ENCODE measurements at regions not wholly inside any gene's neighbourhood (a gene's known extent, or its start where the extent isn't known, plus 50 kb on each side); places are given as distances from the start of the nearest gene placed in this dataset.
A peak's percentile ranks its signal among the peaks of the same experiment; 100 is the strongest.

DNA sequence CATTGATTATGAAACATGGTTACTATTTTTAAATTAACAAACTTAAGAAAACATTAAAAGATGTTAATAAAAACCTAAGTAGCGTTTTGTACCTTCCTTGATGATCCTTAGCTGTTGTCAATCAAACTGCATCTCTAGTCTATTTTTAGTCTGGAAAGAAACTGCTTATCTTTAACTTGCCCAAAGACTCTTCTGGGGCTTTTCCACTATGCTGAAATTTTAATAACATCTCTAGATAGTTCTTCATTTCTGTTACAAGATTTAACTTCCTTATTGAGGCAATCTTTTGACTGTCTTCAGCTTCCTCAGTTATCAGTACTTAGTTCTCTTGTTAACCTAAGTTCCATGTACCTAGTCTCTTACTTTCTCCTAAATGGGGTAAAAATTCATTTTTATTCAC is 135.9 kb upstream of the HMCN1 start:
- H3K4me2 ChIP-seq (ENCODE audit: low read length) = no peak overlapping the region
- no peaks in the 10 kb centered on the region for H3K79me2 ChIP-seq (ENCODE audit: control insufficient read depth, insufficient read depth, low read length, poor library complexity)
- no peaks in the 10 kb centered on the region for H3K36me3 ChIP-seq (ENCODE audit: control insufficient read depth in 1 of 2, insufficient read depth in 2 of 2, low read length in 2 of 2)
- H2AK5ac ChIP-seq (ENCODE audit: low read length) = no peak overlapping the region
- no peaks in the 10 kb centered on the region for H3K9me3 ChIP-seq (ENCODE audit: insufficient read depth, low read depth, low read length)
- no peak overlapping the region for H3K18ac ChIP-seq (ENCODE audit: low read length)
- H2BK120ac ChIP-seq (ENCODE audit: insufficient read depth, low read length, poor library complexity) = no peak overlapping the region
- H2BK12ac ChIP-seq (ENCODE audit: low read length) = no peak overlapping the region
- H3K23ac ChIP-seq (ENCODE audit: low read length) = no peak overlapping the region
- H3K4me1 ChIP-seq (ENCODE audit: control insufficient read depth in 1 of 2, insufficient read depth in 2 of 2, low read length in 2 of 2) = peaks cover 0 to 7% of the 10 kb centered on the region in 2 experiments
- H4K91ac ChIP-seq (ENCODE audit: low read depth, low read length) = no peak overlapping the region
- H3K9ac ChIP-seq (ENCODE audit: low read length) = no peak overlapping the region
- no peak overlapping the region for H4K8ac ChIP-seq (ENCODE audit: low read depth, low read length)
- H3K14ac ChIP-seq (ENCODE audit: low read length) = no peak overlapping the region
- no peaks in the 10 kb centered on the region for H3K27me3 ChIP-seq (ENCODE audit: insufficient read depth, low read length)
- WGBS (ENCODE audit: extremely low coverage, insufficient coverage, insufficient read length) = no CpG with 5 or more reads among the region's 1 CpG
- no peak overlapping the region for H2BK5ac ChIP-seq (ENCODE audit: low read depth, low read length, poor library complexity)
- no peak overlapping the region for H3K4me3 ChIP-seq (ENCODE audit: low read depth, low read length)
- H3K4ac ChIP-seq (ENCODE audit: low read depth, low read length) = no peak overlapping the region
- H2AFZ ChIP-seq (ENCODE audit: insufficient read depth, low read length, poor library complexity) = no peak overlapping the region
- no peak for DNase-seq
- H3K27ac ChIP-seq (ENCODE audit: low read depth, low read length) = no peak overlapping the region
- H4K12ac ChIP-seq (ENCODE audit: low read depth, low read length) = no peak overlapping the region
- peaks cover 6% of the 10 kb centered on the region for H3K79me1 ChIP-seq (ENCODE audit: low read length)

DNA sequence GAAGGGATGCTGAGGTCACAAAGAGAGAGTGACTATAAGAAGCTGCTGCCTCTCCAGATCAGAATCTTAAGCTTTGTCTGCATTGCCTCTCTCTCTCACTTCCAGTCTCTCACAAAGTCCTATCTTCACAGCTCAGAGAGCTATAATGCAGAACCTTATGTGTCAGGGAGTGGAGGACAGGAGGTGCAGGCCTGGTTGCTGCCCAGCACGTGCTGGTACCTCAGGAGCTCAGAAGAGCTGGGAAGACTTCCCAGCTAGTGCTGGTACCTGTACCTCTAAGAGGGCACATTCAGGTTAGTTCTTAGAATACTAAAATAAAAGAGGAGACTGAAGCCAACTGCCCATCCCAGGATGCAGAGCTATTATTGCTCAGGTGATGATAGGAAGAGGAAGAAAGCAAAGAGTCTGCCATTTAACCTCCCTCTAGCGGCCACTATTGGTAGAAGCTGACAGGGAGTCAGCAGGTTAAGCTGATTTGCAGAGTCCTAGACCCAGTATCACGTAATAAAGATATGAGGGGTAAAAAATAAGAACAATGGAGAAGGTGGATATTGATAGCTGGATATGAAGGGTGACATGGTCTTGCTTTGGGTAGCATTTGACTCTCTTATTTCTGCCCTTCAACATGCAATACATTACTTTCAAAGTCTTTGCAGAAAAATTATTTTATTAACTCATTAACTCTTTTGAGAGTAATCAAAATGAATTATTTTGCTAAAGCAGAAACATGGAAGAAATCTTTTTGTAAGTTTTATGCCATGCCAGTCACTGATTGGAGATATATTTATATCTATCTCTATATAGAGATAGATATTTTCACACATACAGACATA is 138.1 kb upstream of the HMCN1 start:
- Histone ChIP-seq H3K79me1 (ENCODE audit: low read length) (peaks cover 8% of the 10 kb centered on the region), H4K12ac (ENCODE audit: low read depth, low read length) (no peak overlapping the region), H3K18ac (ENCODE audit: low read length) (no peak overlapping the region), H3K9me3 (ENCODE audit: insufficient read depth, low read depth, low read length) (no peaks in the 10 kb centered on the region), H3K27ac (ENCODE audit: low read depth, low read length) (no peak overlapping the region), H3K4me2 (ENCODE audit: low read length) (no peak overlapping the region), H2BK5ac (ENCODE audit: low read depth, low read length, poor library complexity) (no peak overlapping the region), H3K4ac (ENCODE audit: low read depth, low read length) (no peak overlapping the region), H3K4me3 (ENCODE audit: low read depth, low read length) (no peak overlapping the region), H3K79me2 (ENCODE audit: control insufficient read depth, insufficient read depth, low read length, poor library complexity) (no peaks in the 10 kb centered on the region), H2BK12ac (ENCODE audit: low read length) (peak overlapping the region; percentile 78), H3K4me1 (ENCODE audit: control insufficient read depth in 1 of 2, insufficient read depth in 2 of 2, low read length in 2 of 2) (peaks cover 0 to 7% of the 10 kb centered on the region in 2 experiments), H3K27me3 (ENCODE audit: insufficient read depth, low read length) (no peaks in the 10 kb centered on the region), H3K9ac (ENCODE audit: low read length) (no peak overlapping the region), H4K8ac (ENCODE audit: low read depth, low read length) (no peak overlapping the region), H2BK120ac (ENCODE audit: insufficient read depth, low read length, poor library complexity) (peak overlapping the region; percentile 39), H3K23ac (ENCODE audit: low read length) (no peak overlapping the region), H2AK5ac (ENCODE audit: low read length) (no peak overlapping the region), H3K14ac (ENCODE audit: low read length) (no peak overlapping the region), H4K91ac (ENCODE audit: low read depth, low read length) (no peak overlapping the region), H3K36me3 (ENCODE audit: control insufficient read depth in 1 of 2, insufficient read depth in 2 of 2, low read length in 2 of 2) (no peaks in the 10 kb centered on the region), H2AFZ (ENCODE audit: insufficient read depth, low read length, poor library complexity) (no peak overlapping the region)
- DNase-seq = peak; percentile 50 to 86
- WGBS (ENCODE audit: extremely low coverage, insufficient coverage, insufficient read length) = no CpG with 5 or more reads among the region's 3 CpGs

DNA sequence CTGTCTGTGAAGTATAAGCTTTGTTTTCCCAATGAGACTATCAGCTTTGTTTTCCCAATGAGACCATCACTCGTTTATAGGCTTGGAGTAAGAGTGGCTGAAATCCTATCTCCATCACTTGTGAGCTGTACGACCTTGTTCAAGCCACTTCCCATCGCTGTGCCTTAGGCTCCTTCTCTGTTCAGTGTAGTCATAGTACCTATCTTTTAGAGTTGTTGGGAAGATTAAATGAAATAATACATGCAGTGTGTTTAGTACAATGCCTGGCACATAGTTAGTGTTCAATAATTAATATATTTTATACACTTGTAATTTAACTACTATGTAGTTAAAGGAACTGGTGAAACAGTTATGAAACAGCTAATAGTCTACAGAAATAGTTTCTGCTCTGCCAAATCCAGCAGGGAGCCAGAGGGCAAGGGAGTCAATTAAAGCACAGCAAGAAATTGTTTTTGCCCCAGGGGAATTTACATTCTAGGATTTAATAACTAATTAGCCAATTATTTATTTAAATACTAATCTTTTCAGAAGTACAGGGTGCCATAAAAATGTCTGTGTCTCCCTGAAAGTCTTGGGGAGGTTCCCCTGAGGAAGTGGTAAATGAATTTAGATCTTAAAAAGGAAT is 139.3 kb upstream of the HMCN1 start:
- H3K27me3 ChIP-seq (ENCODE audit: insufficient read depth, low read length) = no peaks in the 10 kb centered on the region
- no peak overlapping the region for H4K8ac ChIP-seq (ENCODE audit: low read depth, low read length)
- peak overlapping the region; percentile 55 for H2BK12ac ChIP-seq (ENCODE audit: low read length)
- H3K4ac ChIP-seq (ENCODE audit: low read depth, low read length) = no peak overlapping the region
- no peak overlapping the region for H4K12ac ChIP-seq (ENCODE audit: low read depth, low read length)
- H3K4me2 ChIP-seq (ENCODE audit: low read length) = no peak overlapping the region
- H3K79me2 ChIP-seq (ENCODE audit: control insufficient read depth, insufficient read depth, low read length, poor library complexity) = no peaks in the 10 kb centered on the region
- H2AFZ ChIP-seq (ENCODE audit: insufficient read depth, low read length, poor library complexity) = no peak overlapping the region
- H3K36me3 ChIP-seq (ENCODE audit: control insufficient read depth in 1 of 2, insufficient read depth in 2 of 2, low read length in 2 of 2) = no peaks in the 10 kb centered on the region
- peaks cover 0 to 5% of the 10 kb centered on the region in 2 experiments for H3K4me1 ChIP-seq (ENCODE audit: control insufficient read depth in 1 of 2, insufficient read depth in 2 of 2, low read length in 2 of 2)
- no peaks in the 10 kb centered on the region for H3K9me3 ChIP-seq (ENCODE audit: insufficient read depth, low read depth, low read length)
- H4K91ac ChIP-seq (ENCODE audit: low read depth, low read length) = peak overlapping the region; percentile 57
- no peak for DNase-seq
- peak overlapping the region; percentile 6 for H3K27ac ChIP-seq (ENCODE audit: low read depth, low read length)
- no peak overlapping the region for H3K4me3 ChIP-seq (ENCODE audit: low read depth, low read length)
- peak overlapping the region; percentile 75 for H2BK120ac ChIP-seq (ENCODE audit: insufficient read depth, low read length, poor library complexity)
- no peak overlapping the region for H3K14ac ChIP-seq (ENCODE audit: low read length)
- H2AK5ac ChIP-seq (ENCODE audit: low read length) = no peak overlapping the region
- no peak overlapping the region for H3K9ac ChIP-seq (ENCODE audit: low read length)
- no peak overlapping the region for H2BK5ac ChIP-seq (ENCODE audit: low read depth, low read length, poor library complexity)
- peaks cover 8% of the 10 kb centered on the region for H3K79me1 ChIP-seq (ENCODE audit: low read length)
- no peak overlapping the region for H3K23ac ChIP-seq (ENCODE audit: low read length)
- no peak overlapping the region for H3K18ac ChIP-seq (ENCODE audit: low read length)
- WGBS (ENCODE audit: extremely low coverage, insufficient coverage, insufficient read length) = no CpG with 5 or more reads among the region's 3 CpGs

DNA sequence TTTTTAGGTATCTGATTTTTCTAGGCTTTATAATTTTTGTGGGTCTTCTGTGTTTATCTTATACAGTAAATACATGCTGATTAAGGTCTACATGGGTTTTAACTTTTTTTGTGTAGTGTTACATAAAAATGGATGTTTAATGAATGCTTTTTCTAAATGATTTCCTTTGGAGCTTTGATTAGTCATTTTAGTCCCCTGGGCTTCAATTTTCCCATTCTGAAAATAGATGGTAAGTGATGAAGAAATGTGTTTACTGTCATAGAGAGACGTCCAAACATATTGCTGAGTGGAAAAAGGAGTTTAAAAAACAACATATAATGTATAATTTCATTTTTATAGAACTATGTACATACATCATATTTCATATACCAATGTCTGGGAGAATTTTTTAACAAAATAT is 140.9 kb upstream of the HMCN1 start:
- Histone ChIP-seq H3K27me3 (ENCODE audit: insufficient read depth, low read length) (no peaks in the 10 kb centered on the region), H2BK12ac (ENCODE audit: low read length) (no peak overlapping the region), H4K12ac (ENCODE audit: low read depth, low read length) (no peak overlapping the region), H2BK5ac (ENCODE audit: low read depth, low read length, poor library complexity) (no peak overlapping the region), H3K4me3 (ENCODE audit: low read depth, low read length) (no peak overlapping the region), H2BK120ac (ENCODE audit: insufficient read depth, low read length, poor library complexity) (no peak overlapping the region), H4K91ac (ENCODE audit: low read depth, low read length) (no peak overlapping the region), H3K4ac (ENCODE audit: low read depth, low read length) (no peak overlapping the region), H3K23ac (ENCODE audit: low read length) (no peak overlapping the region), H3K79me1 (ENCODE audit: low read length) (peaks cover 8% of the 10 kb centered on the region), H3K4me1 (ENCODE audit: control insufficient read depth in 1 of 2, insufficient read depth in 2 of 2, low read length in 2 of 2) (peaks cover 0 to 5% of the 10 kb centered on the region in 2 experiments), H3K4me2 (ENCODE audit: low read length) (no peak overlapping the region), H3K18ac (ENCODE audit: low read length) (no peak overlapping the region), H3K14ac (ENCODE audit: low read length) (no peak overlapping the region), H3K36me3 (ENCODE audit: control insufficient read depth in 1 of 2, insufficient read depth in 2 of 2, low read length in 2 of 2) (no peaks in the 10 kb centered on the region), H3K9me3 (ENCODE audit: insufficient read depth, low read depth, low read length) (no peaks in the 10 kb centered on the region), H2AK5ac (ENCODE audit: low read length) (no peak overlapping the region), H4K8ac (ENCODE audit: low read depth, low read length) (no peak overlapping the region), H3K9ac (ENCODE audit: low read length) (no peak overlapping the region), H2AFZ (ENCODE audit: insufficient read depth, low read length, poor library complexity) (no peak overlapping the region), H3K27ac (ENCODE audit: low read depth, low read length) (no peak overlapping the region), H3K79me2 (ENCODE audit: control insufficient read depth, insufficient read depth, low read length, poor library complexity) (no peaks in the 10 kb centered on the region)
- DNase-seq = no peak
- no CpG with 5 or more reads among the region's 1 CpG for WGBS (ENCODE audit: extremely low coverage, insufficient coverage, insufficient read length)
